ENCODE measurements at regions not wholly inside any gene's neighbourhood (a gene's known extent, or its start where the extent isn't known, plus 50 kb on each side); places are given as distances from the start of the nearest gene placed in this dataset.

DNA sequence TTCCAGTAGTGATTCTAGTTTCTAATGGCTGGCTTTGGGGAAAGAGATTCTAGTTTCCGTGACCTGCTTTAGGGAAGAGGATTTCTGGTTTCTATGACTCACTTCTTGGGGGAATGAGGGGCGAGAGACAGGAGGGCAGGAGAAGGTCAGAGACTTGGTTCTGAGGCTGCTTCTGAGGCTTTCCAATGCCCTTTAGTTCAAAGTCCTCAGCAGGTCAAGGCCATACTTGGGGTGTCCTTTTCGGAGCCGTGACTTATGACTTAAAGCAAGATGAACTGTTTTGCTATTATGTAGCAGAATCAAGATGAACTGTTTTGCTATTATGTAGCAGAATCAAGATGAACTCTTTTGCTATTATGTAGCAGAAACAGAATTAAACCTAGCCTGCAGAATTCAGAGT is 52.2 kb upstream of the TLR3 start:
- TF ChIP-seq CTCF (IDR thresholded peaks at IDR 0.05) (no peak), TAF1 (IDR thresholded peaks at IDR 0.05; ENCODE audit: borderline replicate concordance, low read depth, low read length) (no peak), SMC3 (IDR thresholded peaks at IDR 0.05; ENCODE audit: low read depth, low read length) (no peak), JUND (IDR thresholded peaks at IDR 0.05) (no peak), MXI1 (IDR thresholded peaks at IDR 0.05; ENCODE audit: low read depth, low read length) (no peak), GABPA (IDR thresholded peaks at IDR 0.05; ENCODE audit: low read depth) (no peak), EP300 (IDR thresholded peaks at IDR 0.05; ENCODE audit: borderline replicate concordance in 1 of 2, low read depth in 1 of 2, low read length in 1 of 2) (no peak), REST (IDR thresholded peaks at IDR 0.05; ENCODE audit: low read depth, low read length) (no peak), POLR2AphosphoS5 (IDR thresholded peaks at IDR 0.05; ENCODE audit: low read depth, low read length) (no peak), EZH2phosphoT487 (IDR thresholded peaks at IDR 0.05; ENCODE audit: borderline replicate concordance, low read depth) (no peak), RCOR1 (IDR thresholded peaks at IDR 0.05; ENCODE audit: low read length) (no peak), YY1 (IDR thresholded peaks at IDR 0.05; ENCODE audit: low read depth) (no peak)
- TF ChIP-seq, protein P1, sequence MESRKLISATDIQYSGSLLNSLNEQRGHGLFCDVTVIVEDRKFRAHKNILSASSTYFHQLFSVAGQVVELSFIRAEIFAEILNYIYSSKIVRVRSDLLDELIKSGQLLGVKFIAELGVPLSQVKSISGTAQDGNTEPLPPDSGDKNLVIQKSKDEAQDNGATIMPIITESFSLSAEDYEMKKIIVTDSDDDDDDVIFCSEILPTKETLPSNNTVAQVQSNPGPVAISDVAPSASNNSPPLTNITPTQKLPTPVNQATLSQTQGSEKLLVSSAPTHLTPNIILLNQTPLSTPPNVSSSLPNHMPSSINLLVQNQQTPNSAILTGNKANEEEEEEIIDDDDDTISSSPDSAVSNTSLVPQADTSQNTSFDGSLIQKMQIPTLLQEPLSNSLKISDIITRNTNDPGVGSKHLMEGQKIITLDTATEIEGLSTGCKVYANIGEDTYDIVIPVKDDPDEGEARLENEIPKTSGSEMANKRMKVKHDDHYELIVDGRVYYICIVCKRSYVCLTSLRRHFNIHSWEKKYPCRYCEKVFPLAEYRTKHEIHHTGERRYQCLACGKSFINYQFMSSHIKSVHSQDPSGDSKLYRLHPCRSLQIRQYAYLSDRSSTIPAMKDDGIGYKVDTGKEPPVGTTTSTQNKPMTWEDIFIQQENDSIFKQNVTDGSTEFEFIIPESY (IDR thresholded peaks at IDR 0.05; ENCODE audit: borderline replicate concordance, low read depth) = no peak
